BJ (cell line): ENCODE measurements at regions not wholly inside any gene's neighbourhood (a gene's known extent, or its start where the extent isn't known, plus 50 kb on each side); places are given as distances from the start of the nearest gene placed in this dataset.

Experiments used
- CTCF ChIA-PET: fragments of 350-600 bp; formaldehyde crosslinking; extraction: SDS; loops from one replicate; lab custom pipeline; 2021; ENCODE audit warnings: antibody characterized with exemption, inconsistent platforms; lab: Yijun Ruan, JAX
- POLR2A ChIA-PET: fragments of 300-600 bp; sonication (Branson Sonifier 250); formaldehyde crosslinking; extraction: SDS; loops from one replicate; lab custom pipeline; 2021; ENCODE audit warnings: antibody characterized with exemption; lab: Charles Lee
- DNase-seq: peaks from one replicate; pipeline ENCODE4 v3.0.0-alpha.2; 2011; ENCODE audit warnings: low read depth
- H3K27me3 ChIP-seq: 2 replicates; pipeline ENCODE4 v1.6.0; 2011; ENCODE audit warnings: low read length; ENCODE audit not compliant: control insufficient read depth, insufficient read depth
- H3K36me3 ChIP-seq: 2 replicates; pipeline ENCODE4 v1.5.1; 2011; ENCODE audit warnings: low read length; ENCODE audit not compliant: control insufficient read depth, insufficient read depth
- H3K4me3 ChIP-seq: 2 replicates; pipeline ENCODE4 v1.5.1; 2011; ENCODE audit warnings: low read depth, mild to moderate bottlenecking, control low read depth, low read length
- TF ChIP-seq, protein P1 (sequence below): IDR thresholded peaks from 2 replicates; pipeline ENCODE4 v1.5.1; 2011; ENCODE audit warnings: low read depth, mild to moderate bottlenecking, control low read depth, inconsistent platforms, low read length, moderate library complexity; ENCODE audit not compliant: insufficient read depth

DNA sequence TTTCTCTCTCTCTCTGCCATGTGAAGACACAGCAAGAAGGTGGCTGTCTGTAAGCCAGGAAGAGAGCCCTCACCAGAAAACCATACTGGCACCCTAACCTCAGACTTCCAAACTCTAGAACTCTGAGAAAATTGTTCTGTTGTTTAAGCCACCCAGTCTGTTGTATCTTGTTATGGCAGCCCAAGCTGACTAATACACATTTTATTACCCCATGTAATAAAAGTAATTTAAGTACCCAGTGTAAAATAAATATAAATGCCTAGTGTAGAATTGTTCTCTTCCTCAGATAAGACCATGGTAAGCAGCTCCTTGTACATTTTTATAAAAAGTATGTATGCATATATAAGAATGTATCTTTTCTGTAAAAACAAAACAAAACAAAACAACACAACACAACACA, 119.7 kb downstream of the DTL start:
- no peak overlapping the region for H3K4me3 ChIP-seq
- ChIA-PET CTCF (no interaction called here), POLR2A (no interaction called here)
- no peaks in the 10 kb centered on the region for H3K36me3 ChIP-seq
- H3K27me3 ChIP-seq = no peaks in the 10 kb centered on the region
- DNase-seq = no peak
- TF ChIP-seq, protein P1, sequence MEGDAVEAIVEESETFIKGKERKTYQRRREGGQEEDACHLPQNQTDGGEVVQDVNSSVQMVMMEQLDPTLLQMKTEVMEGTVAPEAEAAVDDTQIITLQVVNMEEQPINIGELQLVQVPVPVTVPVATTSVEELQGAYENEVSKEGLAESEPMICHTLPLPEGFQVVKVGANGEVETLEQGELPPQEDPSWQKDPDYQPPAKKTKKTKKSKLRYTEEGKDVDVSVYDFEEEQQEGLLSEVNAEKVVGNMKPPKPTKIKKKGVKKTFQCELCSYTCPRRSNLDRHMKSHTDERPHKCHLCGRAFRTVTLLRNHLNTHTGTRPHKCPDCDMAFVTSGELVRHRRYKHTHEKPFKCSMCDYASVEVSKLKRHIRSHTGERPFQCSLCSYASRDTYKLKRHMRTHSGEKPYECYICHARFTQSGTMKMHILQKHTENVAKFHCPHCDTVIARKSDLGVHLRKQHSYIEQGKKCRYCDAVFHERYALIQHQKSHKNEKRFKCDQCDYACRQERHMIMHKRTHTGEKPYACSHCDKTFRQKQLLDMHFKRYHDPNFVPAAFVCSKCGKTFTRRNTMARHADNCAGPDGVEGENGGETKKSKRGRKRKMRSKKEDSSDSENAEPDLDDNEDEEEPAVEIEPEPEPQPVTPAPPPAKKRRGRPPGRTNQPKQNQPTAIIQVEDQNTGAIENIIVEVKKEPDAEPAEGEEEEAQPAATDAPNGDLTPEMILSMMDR = no peak

GRCh38 chr1:212157252-212157651, 121.7 kb downstream of the DTL start:
- CTCF ChIA-PET = no interaction called here
- Histone ChIP-seq H3K4me3 (no peak overlapping the region), H3K36me3 (no peaks in the 10 kb centered on the region), H3K27me3 (no peaks in the 10 kb centered on the region)
- no peak for DNase-seq
- TF ChIP-seq, protein P1 = no peak
- POLR2A ChIA-PET = no interaction called here

GRCh38 chr1:212158912-212159796, 123.6 kb downstream of the DTL start:
- CTCF ChIA-PET = no interaction called here
- H3K36me3 ChIP-seq = no peaks in the 10 kb centered on the region
- DNase-seq = no peak
- POLR2A ChIA-PET = no interaction called here
- TF ChIP-seq, protein P1 = no peak
- no peaks in the 10 kb centered on the region for H3K27me3 ChIP-seq
- no peak overlapping the region for H3K4me3 ChIP-seq

DNA sequence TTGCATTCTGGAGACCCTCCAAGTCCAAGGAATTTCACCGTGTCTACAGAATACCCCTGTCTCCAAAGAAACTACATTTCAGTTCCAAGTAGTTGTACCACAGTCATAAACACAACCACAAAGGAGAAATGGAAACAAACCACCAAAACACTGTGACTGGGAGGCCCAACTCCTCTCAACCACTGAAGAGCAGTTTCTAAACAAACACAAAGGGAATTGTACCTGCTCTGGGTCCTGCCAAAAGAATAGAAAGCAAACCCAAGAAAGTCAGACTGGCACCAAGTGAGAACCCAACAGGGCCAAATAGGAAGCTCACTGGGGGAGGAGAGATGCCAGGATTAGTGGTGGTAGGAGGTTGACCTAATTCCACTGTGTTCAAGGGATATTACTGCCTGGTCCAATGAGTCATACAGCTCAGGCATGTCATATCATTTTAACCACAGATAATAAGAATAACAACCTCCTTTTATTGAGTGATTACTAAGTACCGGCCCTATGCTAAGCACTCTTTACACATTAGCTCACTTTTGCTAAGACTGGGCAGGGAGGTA, 123.9 kb upstream of the PPP2R5A start:
- POLR2A ChIA-PET = interaction anchor here (0.6 kb wide), 1 partner anchor 9 kb away, joined by 3 read pairs; no protein-coding TSS in a partner anchor
- Histone ChIP-seq H3K27me3 (no peaks in the 10 kb centered on the region), H3K4me3 (no peak overlapping the region), H3K36me3 (no peaks in the 10 kb centered on the region)
- peak; percentile 49 for DNase-seq
- CTCF ChIA-PET = interaction anchor here (1.8 to 1.9 kb wide), 2 partner anchors 8 to 90 kb away, joined by 5 read pairs; no protein-coding TSS in a partner anchor
- TF ChIP-seq, protein P1 = no peak

- TF ChIP-seq, protein P1 = no peak
- POLR2A ChIA-PET = no interaction called here
- no peaks in the 10 kb centered on the region for H3K27me3 ChIP-seq
- peak; percentile 12 for DNase-seq
- CTCF ChIA-PET = interaction anchor here (1.3 to 1.9 kb wide), 3 partner anchors 9 to 92 kb away, joined by 3 to 5 read pairs (median 5); no protein-coding TSS in a partner anchor
- no peaks in the 10 kb centered on the region for H3K36me3 ChIP-seq
- H3K4me3 ChIP-seq = no peak overlapping the region
Observed at GRCh38 chr1:212162635-212163034, 122.6 kb upstream of the PPP2R5A start.
